ENCODE measurements at regions not wholly inside any gene's neighbourhood (a gene's known extent, or its start where the extent isn't known, plus 50 kb on each side); places are given as distances from the start of the nearest gene placed in this dataset.

DNA sequence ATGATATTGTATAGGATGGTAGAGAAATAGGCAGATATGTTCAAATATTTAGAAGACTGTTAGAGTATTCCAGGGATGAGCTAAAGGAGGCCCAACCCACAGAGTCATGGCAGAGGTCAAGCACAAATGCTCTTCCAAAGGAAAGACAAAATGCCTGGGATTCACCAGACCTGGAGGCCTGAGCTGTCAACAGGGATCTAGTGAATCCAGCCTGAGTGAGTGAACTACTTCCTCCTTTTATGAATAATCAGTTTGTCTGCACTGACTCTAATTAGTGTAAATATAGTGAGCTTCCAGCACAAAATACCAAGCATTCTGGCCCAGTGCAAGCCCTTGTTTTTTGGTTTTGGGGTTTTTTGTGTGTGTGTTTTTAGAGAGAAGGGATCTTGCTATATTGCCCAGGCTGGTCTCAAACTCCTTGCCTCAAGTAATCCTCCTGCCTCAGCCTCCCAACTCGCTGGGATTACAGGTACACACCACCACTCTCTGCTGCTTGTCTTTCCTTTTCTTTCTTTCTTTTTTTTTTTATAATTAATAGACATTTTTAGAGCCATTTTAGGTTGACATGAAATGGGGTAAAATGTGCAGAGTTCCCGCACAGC is 244.4 kb downstream of the SKIDA1 start:
- Histone ChIP-seq H3K36me3 (no peaks in the 10 kb centered on the region), H3K4me3 (no peak overlapping the region), H3K27ac (no peak overlapping the region), H3K4me1 (replicated peaks) (no peaks in the 10 kb centered on the region), H3K27me3 (replicated peaks; ENCODE audit: insufficient read depth) (no peaks in the 10 kb centered on the region), H3K9me3 (no peaks in the 10 kb centered on the region)
- DNase-seq (ENCODE audit: low spot score) = no peak
- intact Hi-C loops (cut with DNase I) = no loop called here
- TF ChIP-seq POLR2AphosphoS5 (IDR thresholded peaks at IDR 0.05) = no peak
- TF ChIP-seq POLR2A (IDR thresholded peaks at IDR 0.05) = no peak
- TF ChIP-seq, protein P1, sequence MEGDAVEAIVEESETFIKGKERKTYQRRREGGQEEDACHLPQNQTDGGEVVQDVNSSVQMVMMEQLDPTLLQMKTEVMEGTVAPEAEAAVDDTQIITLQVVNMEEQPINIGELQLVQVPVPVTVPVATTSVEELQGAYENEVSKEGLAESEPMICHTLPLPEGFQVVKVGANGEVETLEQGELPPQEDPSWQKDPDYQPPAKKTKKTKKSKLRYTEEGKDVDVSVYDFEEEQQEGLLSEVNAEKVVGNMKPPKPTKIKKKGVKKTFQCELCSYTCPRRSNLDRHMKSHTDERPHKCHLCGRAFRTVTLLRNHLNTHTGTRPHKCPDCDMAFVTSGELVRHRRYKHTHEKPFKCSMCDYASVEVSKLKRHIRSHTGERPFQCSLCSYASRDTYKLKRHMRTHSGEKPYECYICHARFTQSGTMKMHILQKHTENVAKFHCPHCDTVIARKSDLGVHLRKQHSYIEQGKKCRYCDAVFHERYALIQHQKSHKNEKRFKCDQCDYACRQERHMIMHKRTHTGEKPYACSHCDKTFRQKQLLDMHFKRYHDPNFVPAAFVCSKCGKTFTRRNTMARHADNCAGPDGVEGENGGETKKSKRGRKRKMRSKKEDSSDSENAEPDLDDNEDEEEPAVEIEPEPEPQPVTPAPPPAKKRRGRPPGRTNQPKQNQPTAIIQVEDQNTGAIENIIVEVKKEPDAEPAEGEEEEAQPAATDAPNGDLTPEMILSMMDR (IDR thresholded peaks at IDR 0.05) = no peak
- WGBS = 97% methylated on average over 2 of the region's 2 CpGs

DNA sequence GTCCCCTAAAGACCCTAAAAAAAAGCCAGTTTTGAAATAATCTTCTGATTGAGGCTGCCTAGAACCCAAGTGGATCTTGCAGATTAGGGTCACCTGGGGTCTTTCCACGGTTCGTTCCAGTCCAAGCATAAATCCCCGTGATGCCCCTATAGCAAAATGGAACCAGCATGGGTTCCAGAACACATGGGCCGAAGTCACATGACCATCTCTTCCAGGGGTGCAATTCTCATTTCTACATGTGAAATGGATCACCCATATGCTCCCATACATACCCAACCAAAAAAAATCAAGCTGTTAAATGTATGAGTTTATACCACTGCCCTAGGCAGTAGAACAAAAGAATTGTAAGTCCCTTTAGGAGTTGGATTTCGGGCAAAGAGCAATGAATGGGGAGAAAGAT is 245.4 kb downstream of the SKIDA1 start:
- intact Hi-C loops (cut with DNase I) = no loop called here
- H3K4me3 ChIP-seq = no peak overlapping the region
- no peaks in the 10 kb centered on the region for H3K9me3 ChIP-seq
- H3K4me1 ChIP-seq (replicated peaks) = no peaks in the 10 kb centered on the region
- H3K36me3 ChIP-seq = no peaks in the 10 kb centered on the region
- WGBS = 97% methylated on average over 5 of the region's 5 CpGs
- TF ChIP-seq, protein P1 (IDR thresholded peaks at IDR 0.05) = no peak
- no peak for TF ChIP-seq POLR2AphosphoS5 (IDR thresholded peaks at IDR 0.05)
- TF ChIP-seq POLR2A (IDR thresholded peaks at IDR 0.05) = no peak
- H3K27ac ChIP-seq = no peak overlapping the region
- DNase-seq (ENCODE audit: low spot score) = no peak
- no peaks in the 10 kb centered on the region for H3K27me3 ChIP-seq (replicated peaks; ENCODE audit: insufficient read depth)

DNA sequence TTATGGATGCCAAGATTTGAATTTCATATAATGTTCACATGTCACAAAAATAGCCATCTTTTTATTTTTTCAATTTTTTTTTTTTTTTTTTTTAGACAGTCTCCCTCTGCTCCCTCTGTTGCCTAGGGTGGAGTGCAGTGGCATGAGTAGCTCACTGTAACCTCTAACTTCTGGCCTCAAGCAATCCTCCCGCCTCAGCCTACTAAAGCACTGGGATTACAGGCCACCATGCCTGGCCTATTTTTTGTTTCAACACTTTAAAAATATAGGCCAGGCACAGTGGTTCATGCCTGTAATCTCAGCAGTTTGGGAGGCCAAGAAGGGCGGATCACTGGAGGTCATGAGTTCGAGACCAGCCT is 246.3 kb downstream of the SKIDA1 start:
- WGBS = 94% methylated on average over 3 of the region's 3 CpGs
- TF ChIP-seq, protein P1 (IDR thresholded peaks at IDR 0.05) = no peak
- TF ChIP-seq POLR2A (IDR thresholded peaks at IDR 0.05) (no peak), POLR2AphosphoS5 (IDR thresholded peaks at IDR 0.05) (no peak)
- intact Hi-C loops (cut with DNase I) = loop anchor here (5.0 kb wide), 1 partner anchor 218 kb away; no protein-coding TSS in a partner anchor

DNA sequence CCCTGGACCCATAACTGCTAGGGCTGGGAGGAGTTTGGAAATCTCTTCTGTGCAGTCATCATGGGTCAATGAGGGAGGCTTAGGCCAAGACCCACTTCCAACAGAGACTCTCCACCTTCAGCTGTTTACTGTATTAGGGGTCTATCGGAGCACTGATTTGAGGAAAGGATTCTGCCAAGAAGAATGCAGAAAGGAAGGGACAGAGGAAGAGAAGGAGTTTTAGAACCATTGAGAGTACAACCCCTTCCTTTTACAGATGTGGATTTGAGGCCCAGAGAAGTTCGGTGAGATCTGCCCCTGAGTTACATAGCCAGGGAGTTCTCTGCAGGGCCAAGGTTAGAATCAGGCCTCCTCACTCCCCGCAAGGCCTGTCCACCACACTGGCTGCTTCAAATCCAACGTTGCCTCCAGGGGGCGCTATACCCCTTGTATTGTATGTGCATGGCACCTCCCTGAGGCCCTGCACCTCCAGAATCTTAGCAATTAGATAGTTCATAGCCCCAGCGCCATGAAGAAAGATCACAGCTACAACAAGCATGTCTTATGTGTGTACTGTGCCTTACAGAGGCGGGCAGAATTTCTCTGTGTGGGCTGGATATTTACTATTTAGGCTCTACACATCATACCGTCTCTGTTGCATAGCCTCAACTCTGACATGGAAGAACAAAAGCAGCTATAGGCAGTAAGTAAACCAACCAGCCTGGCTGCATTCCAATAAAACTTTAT is 246.8 kb downstream of the SKIDA1 start:
- intact Hi-C loops (cut with DNase I) = loop anchor here (5.0 kb wide), 1 partner anchor 219 kb away; no protein-coding TSS in a partner anchor
- 47% methylated on average over 8 of the region's 8 CpGs for WGBS
- no peaks in the 10 kb centered on the region for H3K4me1 ChIP-seq (replicated peaks)

More for the DNA sequence above, 246.3 kb downstream of the SKIDA1 start:
- Histone ChIP-seq H3K27me3 (replicated peaks; ENCODE audit: insufficient read depth) (no peaks in the 10 kb centered on the region), H3K4me3 (no peak overlapping the region), H3K27ac (no peak overlapping the region), H3K9me3 (no peaks in the 10 kb centered on the region), H3K4me1 (replicated peaks) (no peaks in the 10 kb centered on the region), H3K36me3 (no peaks in the 10 kb centered on the region)
- no peak for DNase-seq (ENCODE audit: low spot score)

More for the DNA sequence above, 246.8 kb downstream of the SKIDA1 start:
- Histone ChIP-seq H3K4me3 (no peak overlapping the region), H3K9me3 (no peaks in the 10 kb centered on the region), H3K36me3 (no peaks in the 10 kb centered on the region), H3K27me3 (replicated peaks; ENCODE audit: insufficient read depth) (no peaks in the 10 kb centered on the region), H3K27ac (no peak overlapping the region)
- DNase-seq (ENCODE audit: low spot score) = peak; percentile 92
- TF ChIP-seq, protein P1 (IDR thresholded peaks at IDR 0.05) = peak; percentile 57 to 88 (median 80)
- TF ChIP-seq POLR2A (IDR thresholded peaks at IDR 0.05) = no peak
- TF ChIP-seq POLR2AphosphoS5 (IDR thresholded peaks at IDR 0.05) = peak; percentile 48
